Trophoblast cell (in vitro differentiated cells and primary cell): ENCODE measurements at regions not wholly inside any gene's neighbourhood (a gene's known extent, or its start where the extent isn't known, plus 50 kb on each side); places are given as distances from the start of the nearest gene placed in this dataset.

Experiments used
- DNase-seq, 2 donors: peaks; one replicate each; pipeline ENCODE4 v3.0.0-alpha.2; 2016
- H2AFZ ChIP-seq: 2 replicates; pipeline ENCODE4 v1.6.1; 2013; ENCODE audit warnings: low read length, moderate library complexity, mild to moderate bottlenecking; ENCODE audit not compliant: insufficient read depth, poor library complexity
- H2AK5ac ChIP-seq: 2 replicates; pipeline ENCODE4 v1.6.1; 2013; ENCODE audit warnings: mild to moderate bottlenecking, low read length
- H2BK120ac ChIP-seq: 2 replicates; pipeline ENCODE4 v1.6.1; 2013; ENCODE audit warnings: low read length, mild to moderate bottlenecking, moderate library complexity; ENCODE audit not compliant: insufficient read depth, poor library complexity
- H2BK12ac ChIP-seq: 2 replicates; pipeline ENCODE4 v1.6.1; 2013; ENCODE audit warnings: mild to moderate bottlenecking, low read length, moderate library complexity
- H2BK5ac ChIP-seq: 2 replicates; pipeline ENCODE4 v1.6.1; 2013; ENCODE audit warnings: low read length, low read depth, moderate library complexity, mild to moderate bottlenecking; ENCODE audit not compliant: poor library complexity
- H3K14ac ChIP-seq: 2 replicates; pipeline ENCODE4 v1.6.1; 2013; ENCODE audit warnings: mild to moderate bottlenecking, low read length
- H3K18ac ChIP-seq: 2 replicates; pipeline ENCODE4 v1.6.1; 2013; ENCODE audit warnings: mild to moderate bottlenecking, low read length
- H3K23ac ChIP-seq: 2 replicates; pipeline ENCODE4 v1.6.1; 2013; ENCODE audit warnings: low read length
- H3K27ac ChIP-seq: 2 replicates; pipeline ENCODE4 v1.5.1; 2013; ENCODE audit warnings: low read depth, mild to moderate bottlenecking, inconsistent platforms, low read length, moderate library complexity
- H3K27me3 ChIP-seq: 2 replicates; pipeline ENCODE4 v1.6.1; 2013; ENCODE audit warnings: inconsistent platforms, mild to moderate bottlenecking, low read length, moderate library complexity; ENCODE audit not compliant: insufficient read depth
- H3K36me3 ChIP-seq, 2 experiments: 1 replicate in 1 of 2; 2 replicates in 1 of 2; pipeline ENCODE4 v1.6.1; 2013; ENCODE audit warnings: low read length in 2 of 2, mild to moderate bottlenecking in 2 of 2, moderate library complexity in 1 of 2; ENCODE audit not compliant: insufficient read depth in 2 of 2, control insufficient read depth in 1 of 2
- H3K4ac ChIP-seq: 2 replicates; pipeline ENCODE4 v1.6.1; 2013; ENCODE audit warnings: low read depth, mild to moderate bottlenecking, low read length, moderate library complexity
- H3K4me1 ChIP-seq, 2 experiments: 1 replicate in 1 of 2; 2 replicates in 1 of 2; pipeline ENCODE4 v1.6.1; 2013; ENCODE audit warnings: low read length in 2 of 2, mild to moderate bottlenecking in 2 of 2, moderate library complexity in 1 of 2; ENCODE audit not compliant: insufficient read depth in 2 of 2, control insufficient read depth in 1 of 2
- H3K4me2 ChIP-seq: 2 replicates; pipeline ENCODE4 v1.6.1; 2013; ENCODE audit warnings: inconsistent platforms, mild to moderate bottlenecking, low read length, moderate library complexity
- H3K4me3 ChIP-seq: 2 replicates; pipeline ENCODE4 v1.5.1; 2013; ENCODE audit warnings: mild to moderate bottlenecking, low read depth, low read length, inconsistent platforms
- H3K79me1 ChIP-seq: one replicate; pipeline ENCODE4 v1.6.1; 2013; ENCODE audit warnings: low read length
- H3K79me2 ChIP-seq: 2 replicates; pipeline ENCODE4 v1.6.1; 2013; ENCODE audit warnings: low read length, mild to moderate bottlenecking; ENCODE audit not compliant: control insufficient read depth, insufficient read depth, poor library complexity
- H3K9ac ChIP-seq: 2 replicates; pipeline ENCODE4 v1.6.1; 2013; ENCODE audit warnings: mild to moderate bottlenecking, low read length
- H3K9me3 ChIP-seq: 2 replicates; pipeline ENCODE4 v1.6.1; 2013; ENCODE audit warnings: low read depth, mild to moderate bottlenecking, control low read depth, inconsistent platforms, low read length; ENCODE audit not compliant: insufficient read depth
- H4K12ac ChIP-seq: 2 replicates; pipeline ENCODE4 v1.6.1; 2013; ENCODE audit warnings: low read depth, mild to moderate bottlenecking, low read length, moderate library complexity
- H4K8ac ChIP-seq: 2 replicates; pipeline ENCODE4 v1.6.1; 2013; ENCODE audit warnings: low read depth, mild to moderate bottlenecking, low read length, moderate library complexity
- H4K91ac ChIP-seq: one replicate; pipeline ENCODE4 v1.6.1; 2013; ENCODE audit warnings: low read depth, mild to moderate bottlenecking, low read length, moderate library complexity
- WGBS: extraction: QIAGEN DNeasy Blood & Tissue Kit; methylation state at CpG from one replicate; pipeline ENCODE4 v1.1.7; 2013; ENCODE audit warnings: missing lambda C conversion rate; ENCODE audit not compliant: insufficient read length, insufficient coverage; ENCODE audit errors: extremely low coverage; 5-methylcytosine and 5-hydroxymethylcytosine counted together

GRCh38 chr16:86257546-86257945 lies 252.8 kb upstream of the FOXF1 start:
- WGBS: no CpG with 5 or more reads among the region's 5 CpGs
- DNase-seq: no peak
- H2BK120ac ChIP-seq: no peak overlapping the region

GRCh38 chr16:86258713-86259112 lies 251.6 kb upstream of the FOXF1 start:
- Histone ChIP-seq H3K4me1 (no peaks in the 10 kb centered on the region), H4K12ac (no peak overlapping the region), H2BK120ac (no peak overlapping the region), H3K79me2 (no peaks in the 10 kb centered on the region), H3K27ac (no peak overlapping the region), H3K79me1 (no peaks in the 10 kb centered on the region), H3K9ac (no peak overlapping the region), H3K27me3 (no peaks in the 10 kb centered on the region), H2BK5ac (no peak overlapping the region), H3K36me3 (no peaks in the 10 kb centered on the region), H2AFZ (no peak overlapping the region), H3K9me3 (no peaks in the 10 kb centered on the region), H2AK5ac (no peak overlapping the region), H3K4me3 (no peak overlapping the region), H4K91ac (no peak overlapping the region), H3K14ac (no peak overlapping the region), H3K23ac (no peak overlapping the region), H3K18ac (no peak overlapping the region), H2BK12ac (no peak overlapping the region), H3K4ac (no peak overlapping the region), H3K4me2 (no peak overlapping the region), H4K8ac (no peak overlapping the region)
- DNase-seq: no peak
- WGBS: no CpG with 5 or more reads among the region's 3 CpGs

More at GRCh38 chr16:86257546-86257945, 252.8 kb upstream of the FOXF1 start:
- Histone ChIP-seq H4K12ac (no peak overlapping the region), H4K8ac (no peak overlapping the region), H2AK5ac (no peak overlapping the region), H3K9me3 (no peaks in the 10 kb centered on the region), H2BK12ac (no peak overlapping the region), H3K4me3 (no peak overlapping the region), H3K79me1 (no peaks in the 10 kb centered on the region), H3K18ac (no peak overlapping the region), H3K23ac (no peak overlapping the region), H3K9ac (no peak overlapping the region), H3K36me3 (no peaks in the 10 kb centered on the region), H2AFZ (no peak overlapping the region), H3K27ac (no peak overlapping the region), H3K4me1 (no peaks in the 10 kb centered on the region), H3K14ac (no peak overlapping the region), H3K4me2 (no peak overlapping the region), H4K91ac (no peak overlapping the region), H3K4ac (no peak overlapping the region), H3K27me3 (no peaks in the 10 kb centered on the region), H3K79me2 (no peaks in the 10 kb centered on the region), H2BK5ac (no peak overlapping the region)

GRCh38 chr16:86259499-86259898 lies 250.8 kb upstream of the FOXF1 start:
- Histone ChIP-seq H2BK12ac (no peak overlapping the region), H3K27me3 (no peaks in the 10 kb centered on the region), H3K4me1 (no peaks in the 10 kb centered on the region), H3K27ac (no peak overlapping the region), H3K79me2 (no peaks in the 10 kb centered on the region), H4K8ac (no peak overlapping the region), H4K12ac (no peak overlapping the region), H3K4me3 (no peak overlapping the region), H2BK120ac (no peak overlapping the region), H3K9ac (no peak overlapping the region), H2BK5ac (no peak overlapping the region), H3K18ac (no peak overlapping the region), H3K4me2 (no peak overlapping the region), H3K36me3 (no peaks in the 10 kb centered on the region), H3K23ac (no peak overlapping the region), H3K4ac (no peak overlapping the region), H3K14ac (no peak overlapping the region), H3K79me1 (no peaks in the 10 kb centered on the region), H2AFZ (no peak overlapping the region), H4K91ac (no peak overlapping the region), H3K9me3 (no peaks in the 10 kb centered on the region), H2AK5ac (no peak overlapping the region)
- no CpG with 5 or more reads among the region's 4 CpGs for WGBS
- no peak for DNase-seq

- H2BK120ac ChIP-seq: no peak overlapping the region
- H3K14ac ChIP-seq: no peak overlapping the region
- H4K8ac ChIP-seq: no peak overlapping the region
- no peak overlapping the region for H3K4ac ChIP-seq
- no peak overlapping the region for H4K91ac ChIP-seq
- H3K4me3 ChIP-seq: no peak overlapping the region
- no peak overlapping the region for H3K4me2 ChIP-seq
- H3K18ac ChIP-seq: no peak overlapping the region
- WGBS: no CpG with 5 or more reads among the region's 2 CpGs
- H3K27me3 ChIP-seq: no peaks in the 10 kb centered on the region
- H2AFZ ChIP-seq: no peak overlapping the region
- no peaks in the 10 kb centered on the region for H3K4me1 ChIP-seq
- no peak overlapping the region for H2AK5ac ChIP-seq
- no peaks in the 10 kb centered on the region for H3K79me2 ChIP-seq
- no peak overlapping the region for H2BK5ac ChIP-seq
- no peak overlapping the region for H3K27ac ChIP-seq
- H4K12ac ChIP-seq: no peak overlapping the region
- H3K9me3 ChIP-seq: no peaks in the 10 kb centered on the region
- DNase-seq: no peak
- H3K23ac ChIP-seq: no peak overlapping the region
- no peak overlapping the region for H2BK12ac ChIP-seq
- H3K36me3 ChIP-seq: no peaks in the 10 kb centered on the region
- no peak overlapping the region for H3K9ac ChIP-seq
- H3K79me1 ChIP-seq: no peaks in the 10 kb centered on the region
Measured at GRCh38 chr16:86261379-86261778, 248.9 kb upstream of the FOXF1 start.
